ENCODE measurements at regions not wholly inside any gene's neighbourhood (a gene's known extent, or its start where the extent isn't known, plus 50 kb on each side); places are given as distances from the start of the nearest gene placed in this dataset.

GRCh38 chr12:19671695-19672094 lies 232.4 kb downstream of the AEBP2 start:
- DNase-seq = no peak

- no peak for DNase-seq
Measured at GRCh38 chr12:19674437-19674836, 235.1 kb downstream of the AEBP2 start.

- no peak for DNase-seq
Measured at GRCh38 chr12:19675361-19675760, 236.1 kb downstream of the AEBP2 start.

- peak; percentile 63 for DNase-seq
Measured at GRCh38 chr12:19678501-19678900, 239.2 kb downstream of the AEBP2 start.

GRCh38 chr12:19681007-19681406 lies 241.7 kb downstream of the AEBP2 start:
- DNase-seq = no peak

GRCh38 chr12:19683178-19683927 lies 244.1 kb downstream of the AEBP2 start:
- DNase-seq = no peak

GRCh38 chr12:19687371-19687770 lies 248.1 kb downstream of the AEBP2 start:
- DNase-seq = no peak

- DNase-seq = no peak
Measured at GRCh38 chr12:19688532-19688931, 249.2 kb downstream of the AEBP2 start.

GRCh38 chr12:19689226-19689625 lies 249.9 kb downstream of the AEBP2 start:
- no peak for DNase-seq

- no peak for DNase-seq
Measured at GRCh38 chr12:19689801-19690472, 250.6 kb downstream of the AEBP2 start.

GRCh38 chr12:19692091-19692490 lies 252.8 kb downstream of the AEBP2 start:
- no peak for DNase-seq

GRCh38 chr12:19692566-19692965 lies 253.3 kb downstream of the AEBP2 start:
- no peak for DNase-seq

- no peak for DNase-seq
Measured at GRCh38 chr12:19694627-19695026, 255.3 kb downstream of the AEBP2 start.

- no peak for DNase-seq
Measured at GRCh38 chr12:19695244-19696098, 256.2 kb downstream of the AEBP2 start.

- DNase-seq = no peak
Measured at GRCh38 chr12:19700969-19701368, 261.7 kb downstream of the AEBP2 start.

- DNase-seq = no peak
Measured at GRCh38 chr12:19704966-19705365, 265.7 kb downstream of the AEBP2 start.

GRCh38 chr12:19706936-19707335 lies 267.6 kb downstream of the AEBP2 start:
- DNase-seq = no peak

GRCh38 chr12:19707948-19708409 lies 268.7 kb downstream of the AEBP2 start:
- DNase-seq = no peak

GRCh38 chr12:19709889-19710288 lies 270.6 kb downstream of the AEBP2 start:
- DNase-seq = no peak

GRCh38 chr12:19710811-19711793 lies 271.8 kb downstream of the AEBP2 start:
- DNase-seq = no peak

- no peak for DNase-seq
Measured at GRCh38 chr12:19712041-19712440, 272.7 kb downstream of the AEBP2 start.

GRCh38 chr12:19718401-19718800 lies 279.1 kb downstream of the AEBP2 start:
- no peak for DNase-seq
